ENCODE measurements at regions not wholly inside any gene's neighbourhood (a gene's known extent, or its start where the extent isn't known, plus 50 kb on each side); places are given as distances from the start of the nearest gene placed in this dataset.

GRCh38 chr3:159616234-159616825, 372.3 kb upstream of the IL12A start:
- H3K4me3 ChIP-seq (ENCODE audit: low read depth, low read length) = no peak overlapping the region
- no peak for TF ChIP-seq CTCF (IDR thresholded peaks at IDR 0.05; ENCODE audit: borderline replicate concordance, insufficient read depth, low read depth, low read length)

GRCh38 chr3:159619341-159619885, 369.2 kb upstream of the IL12A start:
- H3K4me3 ChIP-seq (ENCODE audit: low read depth, low read length) = no peak overlapping the region
- TF ChIP-seq CTCF (IDR thresholded peaks at IDR 0.05; ENCODE audit: borderline replicate concordance, insufficient read depth, low read depth, low read length) = no peak

- TF ChIP-seq CTCF (IDR thresholded peaks at IDR 0.05; ENCODE audit: borderline replicate concordance, insufficient read depth, low read depth, low read length) = no peak
- no peak overlapping the region for H3K4me3 ChIP-seq (ENCODE audit: low read depth, low read length)
These were observed 368.4 kb upstream of the IL12A start for GRCh38 chr3:159620281-159620680.

- no peak for TF ChIP-seq CTCF (IDR thresholded peaks at IDR 0.05; ENCODE audit: borderline replicate concordance, insufficient read depth, low read depth, low read length)
- no peak overlapping the region for H3K4me3 ChIP-seq (ENCODE audit: low read depth, low read length)
These were observed 367.8 kb upstream of the IL12A start for GRCh38 chr3:159620873-159621272.

- H3K4me3 ChIP-seq (ENCODE audit: low read depth, low read length) = no peak overlapping the region
- no peak for TF ChIP-seq CTCF (IDR thresholded peaks at IDR 0.05; ENCODE audit: borderline replicate concordance, insufficient read depth, low read depth, low read length)
These were observed 364.0 kb upstream of the IL12A start for GRCh38 chr3:159624616-159625015.

GRCh38 chr3:159625594-159625993, 363.0 kb upstream of the IL12A start:
- no peak for TF ChIP-seq CTCF (IDR thresholded peaks at IDR 0.05; ENCODE audit: borderline replicate concordance, insufficient read depth, low read depth, low read length)
- H3K4me3 ChIP-seq (ENCODE audit: low read depth, low read length) = no peak overlapping the region

GRCh38 chr3:159626598-159626997, 362.0 kb upstream of the IL12A start:
- TF ChIP-seq CTCF (IDR thresholded peaks at IDR 0.05; ENCODE audit: borderline replicate concordance, insufficient read depth, low read depth, low read length) = no peak
- H3K4me3 ChIP-seq (ENCODE audit: low read depth, low read length) = no peak overlapping the region
